ENCODE measurements at regions not wholly inside any gene's neighbourhood (a gene's known extent, or its start where the extent isn't known, plus 50 kb on each side); places are given as distances from the start of the nearest gene placed in this dataset.
"Not testable (repeated sequence)": the region's sequence is repeated elsewhere in the genome, so short reads cannot be mapped to it uniquely, and the experiment has no call there.

- Histone ChIP-seq H3K79me2 (ENCODE audit: control insufficient read depth, insufficient read depth, low read length, unreplicated experiment) (no peaks in the 10 kb centered on the region), H3K36me3 (ENCODE audit: insufficient read depth, low read length) (no peaks in the 10 kb centered on the region), H3K4me3 (ENCODE audit: low read depth, low read length) (no peak overlapping the region), H3K27ac (ENCODE audit: low read depth, low read length) (peak overlapping the region; percentile 85; the same call in 1 of the 2 replicates), H2AFZ (ENCODE audit: low read length, unreplicated experiment) (no peak overlapping the region), H3K27me3 (ENCODE audit: insufficient read depth, low read length) (no peaks in the 10 kb centered on the region), H3K4me1 (ENCODE audit: control insufficient read depth, insufficient read depth, low read length, unreplicated experiment) (peaks cover 18% of the 10 kb centered on the region)
These were observed 212.3 kb downstream of the COX18 start for GRCh38 chr4:72857216-72857615.

GRCh38 chr4:72846280-72847111, 223.0 kb downstream of the COX18 start:
- peaks cover 12% of the 10 kb centered on the region for H3K4me1 ChIP-seq (ENCODE audit: control insufficient read depth, insufficient read depth, low read length, unreplicated experiment)
- H3K36me3 ChIP-seq (ENCODE audit: insufficient read depth, low read length) = no peaks in the 10 kb centered on the region
- H2AFZ ChIP-seq (ENCODE audit: low read length, unreplicated experiment) = no peak overlapping the region
- no peak overlapping the region for H3K4me3 ChIP-seq (ENCODE audit: low read depth, low read length)
- no peak overlapping the region for H3K27ac ChIP-seq (ENCODE audit: low read depth, low read length)
- H3K27me3 ChIP-seq (ENCODE audit: insufficient read depth, low read length) = no peaks in the 10 kb centered on the region
- no peaks in the 10 kb centered on the region for H3K79me2 ChIP-seq (ENCODE audit: control insufficient read depth, insufficient read depth, low read length, unreplicated experiment)

- Histone ChIP-seq H3K27ac (ENCODE audit: low read depth, low read length) (no peak overlapping the region), H2AFZ (ENCODE audit: low read length, unreplicated experiment) (no peak overlapping the region), H3K27me3 (ENCODE audit: insufficient read depth, low read length) (no peaks in the 10 kb centered on the region), H3K4me1 (ENCODE audit: control insufficient read depth, insufficient read depth, low read length, unreplicated experiment) (peaks cover 12% of the 10 kb centered on the region), H3K4me3 (ENCODE audit: low read depth, low read length) (no peak overlapping the region), H3K79me2 (ENCODE audit: control insufficient read depth, insufficient read depth, low read length, unreplicated experiment) (no peaks in the 10 kb centered on the region), H3K36me3 (ENCODE audit: insufficient read depth, low read length) (no peaks in the 10 kb centered on the region)
These were observed 226.1 kb downstream of the COX18 start for GRCh38 chr4:72843466-72843865.

GRCh38 chr4:72842323-72842722, 227.2 kb downstream of the COX18 start:
- Histone ChIP-seq H3K79me2 (ENCODE audit: control insufficient read depth, insufficient read depth, low read length, unreplicated experiment) (no peaks in the 10 kb centered on the region), H3K27ac (ENCODE audit: low read depth, low read length) (no peak overlapping the region), H3K36me3 (ENCODE audit: insufficient read depth, low read length) (no peaks in the 10 kb centered on the region)

GRCh38 chr4:72840166-72840565, 229.3 kb downstream of the COX18 start:
- H3K36me3 ChIP-seq (ENCODE audit: insufficient read depth, low read length); H2AFZ ChIP-seq (ENCODE audit: low read length, unreplicated experiment); H3K4me3 ChIP-seq (ENCODE audit: low read depth, low read length); H3K79me2 ChIP-seq (ENCODE audit: control insufficient read depth, insufficient read depth, low read length, unreplicated experiment); H3K27ac ChIP-seq (ENCODE audit: low read depth, low read length); H3K27me3 ChIP-seq (ENCODE audit: insufficient read depth, low read length): not testable (repeated sequence)
- peaks cover 12% of the 10 kb centered on the region for H3K4me1 ChIP-seq (ENCODE audit: control insufficient read depth, insufficient read depth, low read length, unreplicated experiment)

More at GRCh38 chr4:72842323-72842722, 227.2 kb downstream of the COX18 start:
- H3K4me3 ChIP-seq (ENCODE audit: low read depth, low read length) = no peak overlapping the region
- H3K4me1 ChIP-seq (ENCODE audit: control insufficient read depth, insufficient read depth, low read length, unreplicated experiment) = peaks cover 12% of the 10 kb centered on the region
- no peaks in the 10 kb centered on the region for H3K27me3 ChIP-seq (ENCODE audit: insufficient read depth, low read length)
- no peak overlapping the region for H2AFZ ChIP-seq (ENCODE audit: low read length, unreplicated experiment)

- Histone ChIP-seq H3K4me3 (ENCODE audit: low read depth, low read length) (no peak overlapping the region), H3K27me3 (ENCODE audit: insufficient read depth, low read length) (no peaks in the 10 kb centered on the region), H3K79me2 (ENCODE audit: control insufficient read depth, insufficient read depth, low read length, unreplicated experiment) (no peaks in the 10 kb centered on the region), H3K27ac (ENCODE audit: low read depth, low read length) (no peak overlapping the region), H3K4me1 (ENCODE audit: control insufficient read depth, insufficient read depth, low read length, unreplicated experiment) (no peaks in the 10 kb centered on the region), H2AFZ (ENCODE audit: low read length, unreplicated experiment) (no peak overlapping the region), H3K36me3 (ENCODE audit: insufficient read depth, low read length) (no peaks in the 10 kb centered on the region)
These were observed 240.7 kb downstream of the COX18 start for GRCh38 chr4:72828864-72829263.

GRCh38 chr4:72827968-72828367, 241.5 kb downstream of the COX18 start:
- no peak overlapping the region for H3K27ac ChIP-seq (ENCODE audit: low read depth, low read length)
- H3K4me3 ChIP-seq (ENCODE audit: low read depth, low read length) = no peak overlapping the region
- H3K36me3 ChIP-seq (ENCODE audit: insufficient read depth, low read length) = no peaks in the 10 kb centered on the region
- no peaks in the 10 kb centered on the region for H3K27me3 ChIP-seq (ENCODE audit: insufficient read depth, low read length)
- no peaks in the 10 kb centered on the region for H3K79me2 ChIP-seq (ENCODE audit: control insufficient read depth, insufficient read depth, low read length, unreplicated experiment)
- no peak overlapping the region for H2AFZ ChIP-seq (ENCODE audit: low read length, unreplicated experiment)
- H3K4me1 ChIP-seq (ENCODE audit: control insufficient read depth, insufficient read depth, low read length, unreplicated experiment) = no peaks in the 10 kb centered on the region

- Histone ChIP-seq H3K79me2 (ENCODE audit: control insufficient read depth, insufficient read depth, low read length, unreplicated experiment) (no peaks in the 10 kb centered on the region), H3K36me3 (ENCODE audit: insufficient read depth, low read length) (no peaks in the 10 kb centered on the region), H3K4me3 (ENCODE audit: low read depth, low read length) (no peak overlapping the region), H2AFZ (ENCODE audit: low read length, unreplicated experiment) (no peak overlapping the region), H3K27ac (ENCODE audit: low read depth, low read length) (no peak overlapping the region), H3K4me1 (ENCODE audit: control insufficient read depth, insufficient read depth, low read length, unreplicated experiment) (peaks cover 20% of the 10 kb centered on the region), H3K27me3 (ENCODE audit: insufficient read depth, low read length) (no peaks in the 10 kb centered on the region)
These were observed 249.4 kb downstream of the COX18 start for GRCh38 chr4:72820107-72820506.

- H3K79me2 ChIP-seq (ENCODE audit: control insufficient read depth, insufficient read depth, low read length, unreplicated experiment) = no peaks in the 10 kb centered on the region
- H2AFZ ChIP-seq (ENCODE audit: low read length, unreplicated experiment) = no peak overlapping the region
- no peaks in the 10 kb centered on the region for H3K36me3 ChIP-seq (ENCODE audit: insufficient read depth, low read length)
- peak overlapping the region; percentile 62 for H3K27ac ChIP-seq (ENCODE audit: low read depth, low read length)
- H3K27me3 ChIP-seq (ENCODE audit: insufficient read depth, low read length) = no peaks in the 10 kb centered on the region
- peaks cover 20% of the 10 kb centered on the region for H3K4me1 ChIP-seq (ENCODE audit: control insufficient read depth, insufficient read depth, low read length, unreplicated experiment)
- H3K4me3 ChIP-seq (ENCODE audit: low read depth, low read length) = peak overlapping the region; percentile 24; the same call in 1 of the 2 replicates
These were observed 248.0 kb upstream of the ADAMTS3 start for GRCh38 chr4:72817012-72817411.

GRCh38 chr4:72814241-72814640, 245.2 kb upstream of the ADAMTS3 start:
- no peaks in the 10 kb centered on the region for H3K36me3 ChIP-seq (ENCODE audit: insufficient read depth, low read length)
- no peaks in the 10 kb centered on the region for H3K79me2 ChIP-seq (ENCODE audit: control insufficient read depth, insufficient read depth, low read length, unreplicated experiment)

GRCh38 chr4:72809208-72809607, 240.2 kb upstream of the ADAMTS3 start:
- Histone ChIP-seq H3K4me1 (ENCODE audit: control insufficient read depth, insufficient read depth, low read length, unreplicated experiment) (peaks cover 15% of the 10 kb centered on the region), H3K36me3 (ENCODE audit: insufficient read depth, low read length) (no peaks in the 10 kb centered on the region), H3K79me2 (ENCODE audit: control insufficient read depth, insufficient read depth, low read length, unreplicated experiment) (no peaks in the 10 kb centered on the region), H3K27me3 (ENCODE audit: insufficient read depth, low read length) (no peaks in the 10 kb centered on the region), H3K27ac (ENCODE audit: low read depth, low read length) (no peak overlapping the region), H3K4me3 (ENCODE audit: low read depth, low read length) (no peak overlapping the region), H2AFZ (ENCODE audit: low read length, unreplicated experiment) (no peak overlapping the region)

More at GRCh38 chr4:72814241-72814640, 245.2 kb upstream of the ADAMTS3 start:
- Histone ChIP-seq H3K4me3 (ENCODE audit: low read depth, low read length) (no peak overlapping the region), H3K27ac (ENCODE audit: low read depth, low read length) (no peak overlapping the region), H3K4me1 (ENCODE audit: control insufficient read depth, insufficient read depth, low read length, unreplicated experiment) (peaks cover 25% of the 10 kb centered on the region), H3K27me3 (ENCODE audit: insufficient read depth, low read length) (no peaks in the 10 kb centered on the region), H2AFZ (ENCODE audit: low read length, unreplicated experiment) (no peak overlapping the region)
